Activated CD8-positive, alpha-beta memory T cell treated with anti-CD3 and anti-CD28 coated beads for 1 hour (primary cell): ENCODE measurements at regions not wholly inside any gene's neighbourhood (a gene's known extent, or its start where the extent isn't known, plus 50 kb on each side); places are given as distances from the start of the nearest gene placed in this dataset.
"Not testable (repeated sequence)": the region's sequence is repeated elsewhere in the genome, so short reads cannot be mapped to it uniquely, and the experiment has no call there.

ENCODE experiments used
- DNase-seq, 2 donors: peaks; one replicate each; pipeline ENCODE4 v3.0.0-alpha.2; 2020; ENCODE audit warnings: low read depth in 1 of 2; ENCODE audit errors: extremely low read depth in 1 of 2

GRCh38 chr4:128688846-128689437 is 120.6 kb upstream of the JADE1 start:
- DNase-seq = no peak

- DNase-seq = no peak
Measured at GRCh38 chr4:128688033-128688721, 121.3 kb upstream of the JADE1 start.

GRCh38 chr4:128686810-128687209 is 122.7 kb upstream of the JADE1 start:
- DNase-seq = no peak

- DNase-seq = no peak
Measured at GRCh38 chr4:128686032-128686465, 123.5 kb upstream of the JADE1 start.

GRCh38 chr4:128684016-128684415 is 125.5 kb upstream of the JADE1 start:
- no peak for DNase-seq

GRCh38 chr4:128682942-128683666 is 126.4 kb upstream of the JADE1 start:
- no peak for DNase-seq

- no peak for DNase-seq
Measured at GRCh38 chr4:128676095-128676494, 133.4 kb upstream of the JADE1 start.

DNA sequence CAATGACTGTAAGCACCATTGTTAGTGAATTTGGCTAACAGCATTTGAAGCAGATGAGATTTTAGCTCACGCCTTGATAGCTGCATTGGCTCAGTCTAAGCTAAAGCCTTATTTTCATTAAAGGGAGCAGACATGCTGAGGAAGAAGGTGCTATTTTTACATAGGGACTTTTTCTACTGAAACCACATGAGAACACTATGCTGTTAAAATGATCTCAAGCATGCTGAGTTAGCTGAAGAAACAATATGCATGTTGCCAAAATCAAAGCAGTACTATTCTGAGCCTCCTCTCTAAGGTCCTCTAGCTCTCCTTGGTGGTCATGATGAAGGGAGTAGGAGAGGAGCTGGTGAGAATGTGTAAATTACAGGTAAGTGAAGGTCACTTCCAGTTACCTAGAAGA is 134.4 kb upstream of the JADE1 start:
- no peak for DNase-seq

DNA sequence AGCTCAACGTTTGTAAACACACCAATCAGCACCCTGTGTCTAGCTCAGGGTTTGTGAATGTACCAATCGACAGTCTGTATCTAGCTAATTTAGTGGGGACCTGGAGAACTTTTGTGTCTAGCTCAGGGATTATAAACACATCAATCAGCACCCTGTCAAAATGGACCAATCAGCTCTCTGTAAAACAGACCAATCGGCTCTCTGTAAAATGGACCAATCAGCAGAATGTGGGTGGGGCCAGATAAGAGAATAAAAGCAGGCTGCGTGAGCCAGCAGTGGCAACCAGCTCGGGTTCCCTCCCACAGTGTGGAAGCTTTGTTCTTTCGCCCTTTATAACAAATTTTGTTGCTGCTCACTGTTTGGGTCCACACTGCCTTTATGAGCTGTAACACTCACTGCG is 136.3 kb upstream of the JADE1 start:
- DNase-seq = not testable (repeated sequence)

- not testable (repeated sequence) for DNase-seq
Measured at GRCh38 chr4:128672596-128672995, 136.9 kb upstream of the JADE1 start.

GRCh38 chr4:128670513-128670912 is 139.0 kb upstream of the JADE1 start:
- DNase-seq = no peak

- DNase-seq = no peak
Measured at GRCh38 chr4:128668566-128668965, 140.9 kb upstream of the JADE1 start.

- DNase-seq = no peak
Measured at GRCh38 chr4:128665514-128665913, 144.0 kb upstream of the JADE1 start.

DNA sequence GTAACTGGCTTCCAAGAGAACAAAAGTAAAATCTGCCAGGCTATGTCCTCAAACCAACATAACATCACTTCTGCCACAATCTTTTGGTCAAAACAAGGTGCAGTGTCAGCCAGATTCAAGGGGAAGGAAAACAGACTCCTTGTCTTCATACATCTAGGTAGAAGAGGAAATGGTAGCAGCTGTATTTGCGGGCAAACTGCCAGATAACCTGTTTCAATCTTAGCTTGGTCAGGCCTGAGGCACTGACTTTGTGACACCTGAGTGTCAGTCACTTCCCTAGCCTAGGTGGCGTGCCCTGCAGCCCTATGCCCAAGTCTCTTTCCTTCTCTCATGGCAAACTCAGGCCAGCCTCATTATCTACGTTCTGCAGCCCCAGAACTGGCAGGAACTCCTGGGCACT is 146.2 kb upstream of the JADE1 start:
- DNase-seq = no peak

DNA sequence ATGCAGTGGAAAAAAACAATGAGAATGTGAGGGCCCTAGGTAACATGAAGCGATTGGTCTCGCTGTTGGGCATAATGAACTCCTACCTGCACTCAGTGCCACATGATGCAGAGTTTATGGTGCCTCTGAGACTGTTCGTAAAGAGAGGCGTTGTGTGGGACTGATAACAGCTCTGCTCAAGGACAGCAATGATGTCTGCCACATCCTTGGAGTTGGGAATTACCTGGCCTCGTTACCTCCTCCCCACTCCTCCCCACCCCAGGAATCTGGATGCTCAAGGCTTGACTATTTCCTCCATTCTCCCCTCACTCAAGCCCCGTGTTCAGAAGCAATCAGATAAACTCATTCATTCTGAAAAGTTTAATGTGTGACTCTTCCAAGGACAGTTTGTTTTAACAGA is 148.0 kb upstream of the JADE1 start:
- no peak for DNase-seq

DNA sequence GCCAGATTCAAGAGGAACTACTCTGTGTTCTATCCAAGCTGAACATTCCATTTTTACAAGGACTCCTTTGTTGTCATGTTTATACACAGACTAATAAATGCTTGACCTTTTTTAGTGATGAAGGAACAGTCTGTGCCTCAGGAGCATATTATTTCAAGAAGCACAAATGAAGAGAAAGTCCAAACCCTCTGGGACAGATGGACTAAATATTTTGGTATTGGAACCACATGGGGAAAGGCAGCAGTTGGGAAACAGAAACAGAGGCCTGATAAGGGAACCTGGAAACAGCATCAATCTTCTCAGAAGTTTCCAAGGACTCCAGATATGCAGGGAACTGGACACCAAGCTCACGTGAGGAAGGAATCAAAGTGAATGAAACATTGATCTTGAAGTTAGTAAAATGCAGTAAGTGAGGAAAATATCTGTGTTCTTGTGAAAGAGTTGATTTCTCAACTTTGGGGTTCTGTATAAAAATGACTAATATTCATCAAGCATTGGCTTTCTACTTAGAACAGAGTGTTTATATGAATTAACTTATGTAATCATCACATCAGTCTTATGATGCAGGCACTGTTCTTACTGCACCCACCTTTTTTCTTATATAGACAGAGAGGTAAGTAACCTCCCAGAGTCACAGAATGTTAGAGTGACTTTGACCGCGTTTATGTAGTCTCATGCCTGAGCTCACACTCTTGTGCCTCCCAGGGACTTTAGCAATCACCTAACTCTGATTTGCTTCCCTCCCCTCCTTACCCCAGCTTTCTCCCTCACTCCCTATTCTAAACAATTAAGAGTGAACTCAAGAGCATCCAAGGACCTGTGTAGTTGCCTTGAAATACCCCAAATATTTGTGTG is 148.9 kb upstream of the JADE1 start:
- DNase-seq = no peak

DNA sequence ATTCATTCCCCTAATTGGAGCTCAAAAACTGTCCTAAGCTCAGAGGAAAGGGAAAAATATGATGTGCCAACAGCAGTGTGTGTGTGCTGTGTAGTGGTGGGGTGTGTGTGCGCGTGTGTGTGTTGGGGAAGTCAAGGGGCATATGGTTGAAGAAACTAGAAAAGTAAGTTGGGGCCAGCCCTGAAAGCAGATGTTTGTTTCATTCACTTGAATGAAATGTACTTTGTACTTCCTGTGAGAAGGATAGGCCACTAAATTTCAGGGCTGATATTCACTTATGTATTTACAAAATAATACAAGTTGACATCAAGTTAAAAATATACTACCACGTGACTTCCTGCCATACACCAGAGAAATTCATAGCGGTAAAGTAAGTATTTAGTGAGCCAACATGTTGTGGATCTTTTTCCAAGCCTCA is 151.3 kb upstream of the JADE1 start:
- DNase-seq = no peak

- DNase-seq = no peak
Measured at GRCh38 chr4:128657638-128658037, 151.9 kb upstream of the JADE1 start.

DNA sequence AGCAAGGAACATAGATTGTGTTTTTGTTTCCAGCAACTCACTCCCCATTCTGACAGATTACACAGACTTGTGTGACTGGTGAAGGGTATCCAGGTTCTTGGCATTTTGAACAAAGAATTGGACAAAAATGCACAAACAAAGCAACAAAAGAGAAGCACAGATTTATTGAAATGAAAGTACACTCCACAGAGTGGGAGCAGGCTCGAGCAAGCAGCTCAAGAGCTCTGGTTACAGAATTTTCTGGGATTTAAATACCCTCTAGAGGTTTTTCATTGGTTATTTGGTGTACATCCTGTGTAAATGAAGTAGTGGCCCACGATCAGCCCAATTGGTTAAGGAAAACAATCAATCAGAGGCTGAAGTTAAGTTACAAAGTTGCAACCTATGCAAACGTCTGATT is 155.0 kb upstream of the JADE1 start:
- DNase-seq = no peak

DNA sequence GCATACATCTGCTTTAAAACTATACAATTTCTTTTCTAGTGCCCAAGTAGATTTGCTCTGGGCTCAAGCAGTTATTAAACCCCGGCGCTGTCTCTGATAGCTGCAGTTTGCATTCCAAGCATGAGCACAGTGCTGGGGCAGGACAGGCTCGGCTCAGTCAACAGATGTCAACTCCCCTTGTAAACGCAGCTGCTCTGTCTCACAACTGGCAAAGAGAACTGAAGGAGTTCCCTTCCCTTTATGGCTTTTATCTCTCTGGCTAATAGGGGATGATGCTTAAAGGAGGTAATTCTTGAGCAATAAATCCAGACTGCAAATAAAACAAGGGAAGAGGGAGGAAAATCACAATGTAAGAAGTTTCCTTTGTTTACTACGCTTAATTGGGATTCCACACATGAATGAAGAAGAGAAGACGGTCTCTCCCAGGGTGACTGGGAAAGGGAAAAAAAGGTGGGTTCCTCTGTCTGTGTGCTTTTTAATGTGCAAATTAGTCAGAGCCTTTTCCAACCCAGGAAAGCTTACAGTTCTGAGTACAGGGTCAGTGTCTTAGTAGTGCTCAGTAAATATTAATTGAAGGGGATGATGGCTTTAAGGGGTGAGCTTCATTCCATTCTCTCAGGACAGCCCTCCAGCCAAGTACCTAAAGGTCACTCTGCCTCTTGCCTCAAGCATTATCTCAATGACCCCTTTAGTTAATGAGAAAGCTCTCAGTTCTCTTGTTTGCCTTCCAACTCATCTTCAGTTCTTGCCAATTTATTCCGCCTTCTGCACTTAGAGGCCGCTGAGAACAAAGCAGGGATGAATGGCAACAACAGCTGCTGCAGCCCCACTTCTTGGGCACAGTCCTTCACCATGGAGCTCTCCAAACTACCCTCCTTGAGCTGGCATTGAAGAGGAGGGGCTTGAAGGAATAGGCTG is 155.7 kb upstream of the JADE1 start:
- DNase-seq = no peak
